IPS DF 6.9 (cell line): ENCODE measurements at regions not wholly inside any gene's neighbourhood (a gene's known extent, or its start where the extent isn't known, plus 50 kb on each side); places are given as distances from the start of the nearest gene placed in this dataset.
"Not testable (repeated sequence)": the region's sequence is repeated elsewhere in the genome, so short reads cannot be mapped to it uniquely, and the experiment has no call there.

Experiments used
- DNase-seq: peaks from one replicate; pipeline ENCODE4 v3.0.0-alpha.2; 2013; ENCODE audit warnings: low read depth, low spot score
- H3K27ac ChIP-seq: one replicate; pipeline ENCODE4 v1.5.1; 2013; ENCODE audit warnings: low read length, control low read depth
- H3K27me3 ChIP-seq: 2 replicates; pipeline ENCODE4 v1.6.1; 2013; ENCODE audit warnings: mild to moderate bottlenecking, low read length; ENCODE audit not compliant: control insufficient read depth, insufficient read depth
- H3K36me3 ChIP-seq: 2 replicates; pipeline ENCODE4 v1.6.1; 2013; ENCODE audit warnings: low read length; ENCODE audit not compliant: control insufficient read depth, insufficient read depth
- H3K4me1 ChIP-seq: 2 replicates; pipeline ENCODE4 v1.6.1; 2013; ENCODE audit warnings: low read length; ENCODE audit not compliant: control insufficient read depth, insufficient read depth
- H3K4me3 ChIP-seq: 2 replicates; pipeline ENCODE4 v1.5.1; 2013; ENCODE audit warnings: mild to moderate bottlenecking, low read length
- H3K9me3 ChIP-seq: 2 replicates; pipeline ENCODE4 v1.6.1; 2013; ENCODE audit warnings: low read length, inconsistent platforms; ENCODE audit not compliant: control insufficient read depth, insufficient read depth
- WGBS: extraction: QIAGEN DNeasy Blood & Tissue Kit; methylation state at CpG from one replicate; pipeline ENCODE4 v1.1.7; 2013; ENCODE audit warnings: mixed read lengths, missing lambda C conversion rate; ENCODE audit not compliant: insufficient read length, insufficient coverage; 5-methylcytosine and 5-hydroxymethylcytosine counted together

GRCh38 chr13:97772466-97772865 is 181.0 kb upstream of the IPO5 start:
- not testable (repeated sequence) for DNase-seq, H3K4me1 ChIP-seq, H3K27me3 ChIP-seq, H3K36me3 ChIP-seq, H3K9me3 ChIP-seq, H3K27ac ChIP-seq, H3K4me3 ChIP-seq

GRCh38 chr13:97774391-97775100 is 178.9 kb upstream of the IPO5 start:
- DNase-seq, H3K4me1 ChIP-seq, H3K27ac ChIP-seq, H3K4me3 ChIP-seq, H3K9me3 ChIP-seq, H3K27me3 ChIP-seq, H3K36me3 ChIP-seq: not testable (repeated sequence)
- no CpG with 5 or more reads among the region's 34 CpGs for WGBS

GRCh38 chr13:97780486-97780885 is 173.0 kb upstream of the IPO5 start:
- Histone ChIP-seq H3K27ac (no peak overlapping the region), H3K36me3 (no peaks in the 10 kb centered on the region), H3K4me1 (no peaks in the 10 kb centered on the region), H3K9me3 (no peaks in the 10 kb centered on the region), H3K4me3 (no peak overlapping the region), H3K27me3 (no peaks in the 10 kb centered on the region)
- DNase-seq: no peak
- WGBS: 100% methylated on average over 1 of the region's 5 CpGs

- WGBS: no CpG with 5 or more reads among the region's 2 CpGs
- H3K27me3 ChIP-seq: no peaks in the 10 kb centered on the region
- no peak overlapping the region for H3K4me3 ChIP-seq
- no peaks in the 10 kb centered on the region for H3K4me1 ChIP-seq
- no peak for DNase-seq
- H3K27ac ChIP-seq: no peak overlapping the region
- H3K9me3 ChIP-seq: no peaks in the 10 kb centered on the region
- H3K36me3 ChIP-seq: no peaks in the 10 kb centered on the region
Measured at GRCh38 chr13:97781891-97782305, 171.6 kb upstream of the IPO5 start.

GRCh38 chr13:97786510-97786909 is 167.0 kb upstream of the IPO5 start:
- H3K27ac ChIP-seq: no peak overlapping the region
- H3K4me3 ChIP-seq: no peak overlapping the region
- no CpG with 5 or more reads among the region's 1 CpG for WGBS
- H3K36me3 ChIP-seq: no peaks in the 10 kb centered on the region
- H3K9me3 ChIP-seq: no peaks in the 10 kb centered on the region
- DNase-seq: no peak
- H3K4me1 ChIP-seq: no peaks in the 10 kb centered on the region
- no peaks in the 10 kb centered on the region for H3K27me3 ChIP-seq

GRCh38 chr13:97797553-97797952 is 155.9 kb upstream of the IPO5 start:
- no peaks in the 10 kb centered on the region for H3K36me3 ChIP-seq
- H3K4me1 ChIP-seq: no peaks in the 10 kb centered on the region
- H3K4me3 ChIP-seq: no peak overlapping the region
- DNase-seq: no peak
- H3K9me3 ChIP-seq: no peaks in the 10 kb centered on the region; the same call in 1 of the 2 replicates
- no peaks in the 10 kb centered on the region for H3K27me3 ChIP-seq
- whole genome bisulfite sequencing: no CpG with 5 or more reads among the region's 4 CpGs
- H3K27ac ChIP-seq: no peak overlapping the region

- H3K4me3 ChIP-seq: no peak overlapping the region
- H3K27me3 ChIP-seq: no peaks in the 10 kb centered on the region
- H3K4me1 ChIP-seq: no peaks in the 10 kb centered on the region
- H3K36me3 ChIP-seq: no peaks in the 10 kb centered on the region
- WGBS: no CpG with 5 or more reads among the region's 7 CpGs
- no peak for DNase-seq
- no peak overlapping the region for H3K27ac ChIP-seq
- no peaks in the 10 kb centered on the region; the same call in 1 of the 2 replicates for H3K9me3 ChIP-seq
Measured at GRCh38 chr13:97798171-97798821, 155.2 kb upstream of the IPO5 start.

- H3K9me3 ChIP-seq: no peaks in the 10 kb centered on the region
- DNase-seq: no peak
- H3K4me3 ChIP-seq: no peak overlapping the region
- no peaks in the 10 kb centered on the region for H3K36me3 ChIP-seq
- no peaks in the 10 kb centered on the region for H3K27me3 ChIP-seq
- no peak overlapping the region for H3K27ac ChIP-seq
- no CpG with 5 or more reads among the region's 7 CpGs for WGBS
- no peaks in the 10 kb centered on the region for H3K4me1 ChIP-seq
Measured at GRCh38 chr13:97798836-97799235, 154.6 kb upstream of the IPO5 start.

- no CpG with 5 or more reads among the region's 3 CpGs for WGBS
- H3K27ac ChIP-seq: no peak overlapping the region
- DNase-seq: no peak
- no peaks in the 10 kb centered on the region for H3K27me3 ChIP-seq
- no peaks in the 10 kb centered on the region for H3K4me1 ChIP-seq
- no peaks in the 10 kb centered on the region for H3K36me3 ChIP-seq
- H3K9me3 ChIP-seq: no peaks in the 10 kb centered on the region
- H3K4me3 ChIP-seq: no peak overlapping the region
Measured at GRCh38 chr13:97802213-97802612, 151.3 kb upstream of the IPO5 start.

GRCh38 chr13:97809576-97809975 is 143.9 kb upstream of the IPO5 start:
- Histone ChIP-seq H3K4me1 (no peaks in the 10 kb centered on the region), H3K27ac (no peak overlapping the region), H3K4me3 (no peak overlapping the region), H3K27me3 (no peaks in the 10 kb centered on the region), H3K9me3 (no peaks in the 10 kb centered on the region), H3K36me3 (no peaks in the 10 kb centered on the region)
- WGBS: 100% methylated on average over 1 of the region's 2 CpGs
- DNase-seq: no peak

GRCh38 chr13:97810152-97810551 is 143.3 kb upstream of the IPO5 start:
- Histone ChIP-seq H3K9me3 (no peaks in the 10 kb centered on the region), H3K27ac (no peak overlapping the region), H3K27me3 (no peaks in the 10 kb centered on the region), H3K36me3 (no peaks in the 10 kb centered on the region), H3K4me1 (no peaks in the 10 kb centered on the region), H3K4me3 (no peak overlapping the region)
- WGBS: no CpG with 5 or more reads among the region's 3 CpGs
- DNase-seq: no peak
